ENCODE measurements at regions not wholly inside any gene's neighbourhood (a gene's known extent, or its start where the extent isn't known, plus 50 kb on each side); places are given as distances from the start of the nearest gene placed in this dataset.

- peaks cover 41% of the 10 kb centered on the region for H3K27me3 Mint-ChIP-seq
- H3K79me2 ChIP-seq (ENCODE audit: control insufficient read depth, insufficient read depth, low read length): no peaks in the 10 kb centered on the region
- H3K4me1 Mint-ChIP-seq: no peaks in the 10 kb centered on the region
- H4K20me1 ChIP-seq (ENCODE audit: control insufficient read depth, insufficient read depth, low read length, poor library complexity, severe bottlenecking): no peaks in the 10 kb centered on the region
- DNase-seq: no peak
- no peak overlapping the region for H3K4me3 Mint-ChIP-seq
- 83% methylated on average over 2 of the region's 6 CpGs for WGBS (ENCODE audit: insufficient coverage)
- ChIA-PET CTCF (no interaction called here), POLR2A (no interaction called here)
- no peak for TF ChIP-seq EZH2 (IDR thresholded peaks at IDR 0.05; ENCODE audit: borderline replicate concordance, insufficient read depth, low read depth, low read length, poor library complexity, severe bottlenecking)
- no peak for TF ChIP-seq CTCF (IDR thresholded peaks at IDR 0.05)
- H3K27ac ChIP-seq (ENCODE audit: low read length in 2 of 2): no peak overlapping the region
- intact Hi-C loops (cut with micrococcal nuclease): loop anchor here (10.0 kb wide), 1 partner anchor 120 kb away; no protein-coding TSS in a partner anchor
- H3K4me2 ChIP-seq (replicated peaks; ENCODE audit: low read depth, low read length, poor library complexity, severe bottlenecking): no peak overlapping the region
- H2AFZ ChIP-seq (ENCODE audit: insufficient read depth, low read depth, low read length, poor library complexity, severe bottlenecking): no peak overlapping the region
- no peak overlapping the region for H3K27ac Mint-ChIP-seq
- no peak overlapping the region for H3K4me3 ChIP-seq (ENCODE audit: control extremely low read depth in 1 of 5, extremely low read depth in 1 of 5, insufficient read depth in 1 of 5, low read depth in 2 of 5, low read length in 4 of 5)
- H3K4me1 ChIP-seq (ENCODE audit: control insufficient read depth in 2 of 2, insufficient read depth in 2 of 2, low read length in 2 of 2): no peaks in the 10 kb centered on the region
- no peaks in the 10 kb centered on the region for H3K36me3 ChIP-seq (replicated peaks in 1 of 2; ENCODE audit: control extremely low read depth in 1 of 2, control insufficient read depth in 1 of 2, extremely low read depth in 1 of 2, insufficient read depth in 2 of 2, low read length in 1 of 2)
- H3K27me3 ChIP-seq (replicated peaks in 1 of 4; ENCODE audit: control extremely low read depth in 1 of 4, control insufficient read depth in 3 of 4, insufficient read depth in 4 of 4, low read length in 3 of 4): peaks cover 0 to 8% (median 3%) of the 10 kb centered on the region in 4 experiments
- peaks cover 0 to 8% (median 0%) of the 10 kb centered on the region in 3 donors for H3K9me3 ChIP-seq (ENCODE audit: control extremely low read depth in 1 of 3, control insufficient read depth in 2 of 3, insufficient read depth in 1 of 3, low read length in 2 of 3)
- H3K9ac ChIP-seq (ENCODE audit: low read length): no peak overlapping the region
- ATAC-seq (ENCODE audit: low read depth): no peak
- peaks cover 2% of the 10 kb centered on the region for H3K9me3 Mint-ChIP-seq (ENCODE audit: insufficient read depth)
These were observed 94.2 kb upstream of the MYL2 start for GRCh38 chr12:111014547-111014946.

GRCh38 chr12:111012918-111013317 is 92.5 kb upstream of the MYL2 start:
- H3K4me2 ChIP-seq (replicated peaks; ENCODE audit: low read depth, low read length, poor library complexity, severe bottlenecking): no peak overlapping the region
- no peaks in the 10 kb centered on the region for H3K79me2 ChIP-seq (ENCODE audit: control insufficient read depth, insufficient read depth, low read length)
- peaks cover 45% of the 10 kb centered on the region for H3K27me3 Mint-ChIP-seq
- ATAC-seq (ENCODE audit: low read depth) (no peak), DNase-seq (no peak)
- no peak overlapping the region for H2AFZ ChIP-seq (ENCODE audit: insufficient read depth, low read depth, low read length, poor library complexity, severe bottlenecking)
- no peaks in the 10 kb centered on the region for H3K4me1 Mint-ChIP-seq
- H4K20me1 ChIP-seq (ENCODE audit: control insufficient read depth, insufficient read depth, low read length, poor library complexity, severe bottlenecking): no peaks in the 10 kb centered on the region
- H3K9ac ChIP-seq (ENCODE audit: low read length): no peak overlapping the region
- intact Hi-C loops (cut with micrococcal nuclease): loop anchor here (10.0 kb wide), 1 partner anchor 118 kb away; no protein-coding TSS in a partner anchor
- POLR2A ChIA-PET: no interaction called here
- CTCF ChIA-PET: no interaction called here
- H3K4me3 ChIP-seq (ENCODE audit: control extremely low read depth in 1 of 5, extremely low read depth in 1 of 5, insufficient read depth in 1 of 5, low read depth in 2 of 5, low read length in 4 of 5): no peak overlapping the region
- H3K4me3 Mint-ChIP-seq: no peak overlapping the region
- no peak overlapping the region for H3K27ac ChIP-seq (ENCODE audit: low read length in 2 of 2)
- TF ChIP-seq CTCF (IDR thresholded peaks at IDR 0.05): no peak
- TF ChIP-seq EZH2 (IDR thresholded peaks at IDR 0.05; ENCODE audit: borderline replicate concordance, insufficient read depth, low read depth, low read length, poor library complexity, severe bottlenecking): no peak
- H3K27me3 ChIP-seq (replicated peaks in 1 of 4; ENCODE audit: control extremely low read depth in 1 of 4, control insufficient read depth in 3 of 4, insufficient read depth in 4 of 4, low read length in 3 of 4): peaks cover 0 to 10% (median 3%) of the 10 kb centered on the region in 4 experiments
- H3K9me3 Mint-ChIP-seq (ENCODE audit: insufficient read depth): peaks cover 2% of the 10 kb centered on the region
- no peak overlapping the region for H3K27ac Mint-ChIP-seq
- H3K9me3 ChIP-seq (ENCODE audit: control extremely low read depth in 1 of 3, control insufficient read depth in 2 of 3, insufficient read depth in 1 of 3, low read length in 2 of 3): peaks cover 0 to 8% (median 0%) of the 10 kb centered on the region in 3 donors
- no peaks in the 10 kb centered on the region for H3K4me1 ChIP-seq (ENCODE audit: control insufficient read depth in 2 of 2, insufficient read depth in 2 of 2, low read length in 2 of 2)
- H3K36me3 ChIP-seq (replicated peaks in 1 of 2; ENCODE audit: control extremely low read depth in 1 of 2, control insufficient read depth in 1 of 2, extremely low read depth in 1 of 2, insufficient read depth in 2 of 2, low read length in 1 of 2): no peaks in the 10 kb centered on the region
- 80% methylated on average over 2 of the region's 3 CpGs for WGBS (ENCODE audit: insufficient coverage)
